K562 (cell line): ENCODE measurements at regions not wholly inside any gene's neighbourhood (a gene's known extent, or its start where the extent isn't known, plus 50 kb on each side); places are given as distances from the start of the nearest gene placed in this dataset.
A peak's percentile ranks its signal among the peaks of the same experiment; 100 is the strongest.

Experiments used
- AFF4 ChIP-seq: sonication (generic); formaldehyde crosslinking; IDR thresholded peaks from 2 replicates; pipeline ENCODE4 v1.8.0; 2023; ENCODE audit warnings: mild to moderate bottlenecking, missing genetic modification reagents
- ARID1B ChIP-seq: fragments of 450-650 bp; IDR thresholded peaks from 2 replicates; pipeline ENCODE4 v1.6.1; 2016; ENCODE audit warnings: antibody characterized with exemption, mild to moderate bottlenecking, inconsistent platforms
- BCOR ChIP-seq: fragments of 450-650 bp; IDR thresholded peaks from 2 replicates; pipeline ENCODE4 v1.6.1; 2016
- ELF1 ChIP-seq: fragments of 200-800 bp; sonication (Bioruptor generic); IDR thresholded peaks from 2 replicates; pipeline ENCODE4 v1.6.1; 2016; ENCODE audit warnings: missing genetic modification characterization, missing compliant biosample characterization
- FOS ChIP-seq: IDR thresholded peaks from 3 replicates; pipeline ENCODE4 v1.6.1; 2011; ENCODE audit not compliant: insufficient read length; ENCODE audit errors: extremely low read depth
- GABPA ChIP-seq: fragments of 200-800 bp; sonication (Bioruptor generic); conservative IDR thresholded peaks from 2 replicates; pipeline ENCODE4 v1.6.1; 2016; ENCODE audit warnings: low read depth, missing genetic modification characterization, missing compliant biosample characterization
- MEF2D ChIP-seq: conservative IDR thresholded peaks from 2 replicates; pipeline ENCODE4 v1.6.1; 2016; ENCODE audit warnings: low read depth, missing genetic modification characterization, missing compliant biosample characterization
- NCOA1 ChIP-seq: fragments of 450-650 bp; IDR thresholded peaks from 2 replicates; pipeline ENCODE4 v1.6.1; 2016; ENCODE audit warnings: low read depth
- NFE2 ChIP-seq: IDR thresholded peaks from 2 replicates; pipeline ENCODE4 v1.6.1; 2014; ENCODE audit warnings: antibody characterized with exemption, low read depth
- PYGO2 ChIP-seq: fragments of 450-650 bp; IDR thresholded peaks from 2 replicates; pipeline ENCODE4 v1.6.1; 2016; ENCODE audit warnings: mild to moderate bottlenecking, missing genetic modification characterization, moderate library complexity, missing compliant biosample characterization
- SRF ChIP-seq, 2 experiments: fragments of 250-450, 450-650 bp in 1 of 2; sonication (Bioruptor Pico) in 1 of 2; sonication (generic) in 1 of 2; formaldehyde crosslinking; IDR thresholded peaks; 2 replicates each; pipeline versions ENCODE4 v1.5.0 to v1.5.1; 2020 to 2022; ENCODE audit warnings: mild to moderate bottlenecking in 1 of 2, missing genetic modification reagents in 1 of 2
- U2AF2 ChIP-seq: fragments of 200-400 bp; formaldehyde crosslinking; optimal IDR thresholded peaks from 2 replicates; pipeline ENCODE3; 2017; ENCODE audit warnings: low read depth, mild to moderate bottlenecking, low read length
- ZBTB17 ChIP-seq: fragments of 450-650 bp; formaldehyde crosslinking; IDR thresholded peaks from 2 replicates; pipeline ENCODE4 v1.4.0; 2020; ENCODE audit warnings: mild to moderate bottlenecking
- ZC3H11A ChIP-seq: IDR thresholded peaks from 2 replicates; pipeline ENCODE4 v1.6.1; 2012; ENCODE audit warnings: low read depth, low read length, improper control_type of control experiment
- ZNF408 ChIP-seq: fragments of 250-450 bp; sonication (Bioruptor Pico); IDR thresholded peaks from 2 replicates; pipeline ENCODE4 v1.4.0; 2020; ENCODE audit warnings: low read depth, mild to moderate bottlenecking, moderate library complexity
- ZNF512 ChIP-seq: IDR thresholded peaks from 2 replicates; pipeline ENCODE4 v1.6.1; 2016; ENCODE audit warnings: missing genetic modification characterization, missing compliant biosample characterization
- ZNF592 ChIP-seq: fragments of 450-650 bp; IDR thresholded peaks from 2 replicates; pipeline ENCODE4 v1.6.1; 2017; ENCODE audit warnings: antibody characterized with exemption, mild to moderate bottlenecking
- ZNF780A ChIP-seq: fragments of 250-450 bp; sonication (Bioruptor Pico); IDR thresholded peaks from 2 replicates; pipeline ENCODE4 v1.5.0; 2021; ENCODE audit warnings: mild to moderate bottlenecking

GRCh38 chr6:147000545-147001488 lies 203.4 kb upstream of the STXBP5 start (continued):
- TF ChIP-seq GABPA (tag) (no peak), NFE2 (peak; percentile 93), PYGO2 (tag) (no peak), MEF2D (tag) (no peak), ZBTB17 (CRISPR knock-in tag) (no peak), ARID1B (peak; percentile 60), ZNF408 (CRISPR knock-in tag) (no peak), AFF4 (CRISPR knock-in tag) (no peak), U2AF2 (no peak), ZNF780A (CRISPR knock-in tag) (no peak), FOS (peak; percentile 6), ZNF512 (tag) (peak; percentile 77), ELF1 (tag) (0 out of 2 replicates have a peak, but pooled peaks have one; percentile 23), ZNF592 (peak; percentile 75), BCOR (no peak), SRF (CRISPR knock-in tag; IDR thresholded peaks at IDR 0.05) (no peak), NCOA1 (no peak), ZC3H11A (no peak)
